HepG2 (cell line): ENCODE measurements at regions not wholly inside any gene's neighbourhood (a gene's known extent, or its start where the extent isn't known, plus 50 kb on each side); places are given as distances from the start of the nearest gene placed in this dataset.

Experiments used
- BCL3 ChIP-seq: sonication (generic); formaldehyde crosslinking; IDR thresholded peaks from 2 replicates; pipeline ENCODE4 v1.5.1; 2020; ENCODE audit warnings: mild to moderate bottlenecking, missing genetic modification reagents, moderate library complexity
- CTCF ChIP-seq: sonication (generic); formaldehyde crosslinking; IDR thresholded peaks from 2 replicates; pipeline ENCODE4 v1.5.0; 2020; ENCODE audit warnings: mild to moderate bottlenecking, missing genetic modification reagents, moderate library complexity
- DPF2 ChIP-seq: sonication (generic); formaldehyde crosslinking; IDR thresholded peaks from 2 replicates; pipeline ENCODE4 v1.4.0; 2020; ENCODE audit warnings: mild to moderate bottlenecking, low read depth, missing genetic modification reagents, borderline replicate concordance
- IRF9 ChIP-seq: sonication (generic); formaldehyde crosslinking; IDR thresholded peaks from 2 replicates; pipeline ENCODE4 v1.8.0; 2022; ENCODE audit warnings: missing genetic modification reagents, mild to moderate bottlenecking, borderline replicate concordance
- KDM5B ChIP-seq: sonication (generic); formaldehyde crosslinking; IDR thresholded peaks from 2 replicates; pipeline ENCODE4 v1.4.0; 2020; ENCODE audit warnings: missing genetic modification reagents, mild to moderate bottlenecking, borderline replicate concordance
- SIN3A ChIP-seq: IDR thresholded peaks from 2 replicates; pipeline ENCODE4 v1.6.1; 2011; ENCODE audit warnings: low read depth, mild to moderate bottlenecking, control low read depth, low read length, borderline replicate concordance
- TCF7 ChIP-seq: sonication (generic); IDR thresholded peaks from 2 replicates; pipeline ENCODE4 v1.6.1; 2016; ENCODE audit warnings: antibody characterized with exemption, low read depth
- ZBTB42 ChIP-seq: sonication (generic); formaldehyde crosslinking; IDR thresholded peaks from 2 replicates; pipeline ENCODE4 v1.5.0; 2020; ENCODE audit warnings: mild to moderate bottlenecking, missing genetic modification reagents
- ZNF83 ChIP-seq: sonication (generic); formaldehyde crosslinking; IDR thresholded peaks from 2 replicates; pipeline ENCODE4 v1.4.0; 2020; ENCODE audit warnings: missing genetic modification reagents, mild to moderate bottlenecking, borderline replicate concordance

- TF ChIP-seq IRF9 (CRISPR knock-in tag) (no peak), CTCF (CRISPR knock-in tag) (no peak), ZBTB42 (no peak), SIN3A (no peak), TCF7 (no peak), DPF2 (no peak), ZNF83 (CRISPR knock-in tag) (no peak), KDM5B (CRISPR knock-in tag) (no peak), BCL3 (no peak)
These were observed 280.0 kb downstream of the SOX4 start for GRCh38 chr6:21873562-21873961.
